ENCODE measurements at regions not wholly inside any gene's neighbourhood (a gene's known extent, or its start where the extent isn't known, plus 50 kb on each side); places are given as distances from the start of the nearest gene placed in this dataset.
"Not testable (repeated sequence)": the region's sequence is repeated elsewhere in the genome, so short reads cannot be mapped to it uniquely, and the experiment has no call there.

DNA sequence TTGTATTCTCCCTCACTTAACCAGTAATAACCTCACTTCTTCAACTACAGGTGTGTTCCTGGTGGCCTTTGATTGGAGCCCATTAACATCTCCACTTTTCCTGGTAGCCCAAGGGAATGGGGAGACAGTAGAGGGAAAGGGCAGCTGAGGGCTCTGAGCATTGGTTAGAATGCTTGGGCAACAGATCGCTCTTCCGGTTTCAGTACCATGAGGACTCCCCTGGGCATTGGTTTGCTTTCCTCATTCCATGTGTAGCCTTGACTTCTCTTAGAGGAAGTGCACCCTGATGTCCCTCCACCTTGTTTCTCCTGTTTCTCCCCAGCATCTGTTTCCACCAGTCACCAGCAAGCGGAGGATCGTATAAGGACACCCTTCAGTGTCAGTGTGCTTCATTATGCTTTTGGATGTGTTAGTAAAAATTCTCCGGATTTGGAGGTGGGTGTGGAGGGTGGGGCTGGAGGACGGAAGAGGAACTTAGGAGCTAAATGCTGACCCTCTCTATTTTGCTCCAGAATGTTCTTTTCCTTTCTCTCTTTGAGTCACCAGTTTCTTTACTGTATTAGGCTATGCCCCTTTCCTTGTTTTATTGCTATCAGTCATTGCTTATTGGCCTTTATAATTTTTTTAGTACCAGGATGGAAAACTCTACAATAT lies 50.6 kb upstream of the ZNG1B start:
- not testable (repeated sequence) for DNase-seq (ENCODE audit: low read depth)

DNA sequence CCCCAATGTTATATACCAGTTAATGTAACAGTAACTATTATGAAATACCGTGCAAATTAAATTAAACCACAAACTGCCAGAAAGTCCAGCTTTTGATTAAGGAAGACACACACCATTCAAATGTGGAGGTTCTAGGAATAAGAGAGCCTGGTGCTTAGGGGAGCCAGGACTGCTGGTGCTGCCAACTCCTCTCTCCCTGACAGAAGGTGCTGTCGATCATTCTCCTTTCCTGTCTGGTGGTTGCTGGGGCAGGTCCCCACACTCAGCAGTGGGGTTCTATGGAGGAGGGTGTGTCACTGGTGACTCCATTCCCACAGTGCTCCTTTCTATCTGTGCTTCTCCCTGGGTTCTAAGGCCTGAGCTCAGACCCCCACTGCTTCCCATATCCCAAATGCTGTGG lies 57.9 kb upstream of the ZNG1B start:
- DNase-seq (ENCODE audit: low read depth) = not testable (repeated sequence)

DNA sequence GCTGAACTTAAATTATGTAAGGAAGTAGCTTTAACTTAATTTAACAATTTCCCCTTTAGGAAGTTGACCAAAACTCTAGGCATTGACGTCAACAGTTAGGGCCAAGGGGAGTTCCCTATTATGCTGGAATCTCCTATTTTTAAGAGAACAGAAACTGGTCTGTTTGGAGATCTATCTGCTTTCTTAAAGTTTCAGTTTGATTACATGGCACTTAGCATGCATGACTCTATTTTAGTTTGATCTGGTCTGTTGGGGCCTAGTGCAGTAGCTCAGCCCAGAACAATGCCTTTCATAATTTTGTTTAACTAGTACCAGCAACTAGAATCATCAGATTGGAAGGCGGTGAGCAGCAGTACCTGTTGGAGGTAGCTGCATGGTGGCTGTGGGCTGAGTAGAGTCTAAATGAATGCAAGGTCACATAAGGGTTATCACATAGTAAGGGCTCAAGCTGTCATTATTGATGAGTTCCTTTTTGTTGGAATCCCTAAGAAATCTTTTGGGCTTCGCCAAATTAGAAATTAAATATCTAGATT lies 60.5 kb upstream of the ZNG1B start:
- no peak for DNase-seq (ENCODE audit: low read depth)

DNA sequence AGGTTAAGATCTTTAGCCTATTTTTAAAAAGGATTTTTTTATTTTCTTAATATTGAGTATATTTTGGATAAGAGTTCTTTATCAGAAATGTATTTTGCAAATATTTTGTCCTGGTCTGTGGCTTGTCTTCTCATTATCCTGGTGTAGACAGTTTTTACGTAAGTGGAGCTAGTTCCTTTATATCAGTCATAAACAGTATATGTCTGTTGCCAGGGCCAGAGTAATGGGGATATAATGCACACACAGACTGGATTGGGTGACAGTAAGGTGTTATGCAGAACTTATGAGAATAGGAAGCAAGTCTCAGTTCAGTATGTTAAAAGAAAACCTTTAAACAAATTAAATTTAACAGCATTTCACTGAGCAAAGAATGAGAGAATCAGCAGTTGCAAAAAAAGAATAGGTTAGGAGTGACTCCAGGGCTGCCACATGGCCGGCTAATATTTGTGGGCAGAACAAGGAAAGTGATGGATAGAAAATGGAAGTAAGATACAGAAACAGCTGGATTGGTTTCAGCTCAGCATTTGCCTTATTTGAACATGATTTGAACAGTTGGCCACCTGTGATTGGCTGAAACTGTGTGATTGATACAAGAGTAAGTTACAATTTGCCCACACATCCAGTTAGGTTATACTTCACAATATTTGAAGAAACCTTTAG lies 61.1 kb upstream of the ZNG1B start:
- no peak for DNase-seq (ENCODE audit: low read depth)

DNA sequence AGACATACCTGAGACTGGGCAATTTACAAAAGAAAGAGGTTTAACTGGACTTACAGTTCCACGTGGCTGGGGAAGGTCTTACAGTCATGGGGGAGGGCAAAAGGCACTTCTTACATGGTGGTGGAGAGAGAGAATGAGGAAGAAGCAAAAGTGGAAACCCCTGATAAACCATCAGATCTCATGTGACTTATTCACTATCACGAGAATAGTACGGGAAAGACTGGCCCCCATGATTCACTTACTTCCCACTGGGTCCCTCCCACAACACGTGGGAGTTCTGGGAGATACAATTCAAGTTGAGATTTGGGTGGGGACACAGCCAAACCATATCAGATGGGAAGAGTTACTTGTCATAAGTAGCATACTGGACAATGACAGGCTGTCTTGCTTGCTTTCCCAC lies 62.6 kb upstream of the ZNG1B start:
- DNase-seq (ENCODE audit: low read depth) = not testable (repeated sequence)

DNA sequence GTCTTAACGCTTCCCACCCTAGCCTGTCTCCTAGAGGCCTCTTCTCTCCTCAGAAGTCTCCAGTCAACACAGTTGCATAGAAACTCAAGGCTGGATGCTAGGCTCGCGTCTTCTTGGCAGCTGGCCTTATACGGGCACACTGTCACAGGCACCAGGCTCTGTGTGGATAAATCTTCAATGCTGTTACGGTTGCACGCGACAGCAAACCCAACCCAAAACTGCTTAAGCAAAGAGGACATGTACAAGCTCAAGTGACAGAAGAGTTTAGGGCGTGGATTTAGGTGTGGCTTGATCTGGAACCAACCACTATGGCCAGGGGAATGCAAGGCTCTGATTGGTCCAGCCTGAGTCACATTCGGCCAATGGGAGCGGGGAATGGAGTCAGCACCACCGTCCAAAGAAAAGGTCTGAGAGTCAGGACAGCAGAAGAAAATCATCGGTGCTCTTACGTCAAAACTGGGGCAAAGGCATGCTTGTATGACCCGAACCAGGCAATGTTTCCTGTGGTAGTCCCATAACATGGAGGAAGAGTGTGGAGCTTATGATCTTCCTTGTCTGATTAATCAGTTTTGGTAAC lies 65.1 kb upstream of the ZNG1B start:
- peak; percentile 9 for DNase-seq (ENCODE audit: low read depth)

DNA sequence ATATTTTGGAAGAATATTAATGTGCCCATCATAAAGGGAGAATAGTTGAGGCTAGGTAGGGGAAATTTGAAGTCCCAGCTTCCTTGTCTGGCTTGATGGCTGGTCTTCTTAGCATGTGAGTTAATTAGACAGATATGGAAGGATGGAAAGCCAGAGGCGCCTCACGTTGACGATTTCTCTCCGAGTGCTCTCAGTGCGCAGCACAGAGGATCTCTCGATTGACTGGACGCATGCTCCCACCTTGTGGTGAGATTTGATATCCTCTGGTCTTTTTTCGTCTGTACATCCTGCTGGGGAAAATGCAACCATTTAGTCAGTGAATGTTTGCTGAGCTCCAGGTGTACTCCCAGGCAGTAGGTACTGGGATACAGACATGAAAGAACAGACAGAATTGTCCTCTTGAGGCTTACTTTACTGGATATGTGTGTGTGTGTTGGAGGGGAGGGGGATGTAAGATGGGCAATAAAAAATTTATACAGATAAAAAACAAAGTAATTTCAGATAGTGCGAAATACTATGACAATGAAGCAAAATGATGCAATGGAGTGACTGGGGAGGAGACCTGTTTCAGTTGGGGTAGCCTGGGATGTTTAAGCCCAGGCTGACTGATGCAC lies 66.9 kb upstream of the ZNG1B start:
- peak; percentile 80 for DNase-seq (ENCODE audit: low read depth)

DNA sequence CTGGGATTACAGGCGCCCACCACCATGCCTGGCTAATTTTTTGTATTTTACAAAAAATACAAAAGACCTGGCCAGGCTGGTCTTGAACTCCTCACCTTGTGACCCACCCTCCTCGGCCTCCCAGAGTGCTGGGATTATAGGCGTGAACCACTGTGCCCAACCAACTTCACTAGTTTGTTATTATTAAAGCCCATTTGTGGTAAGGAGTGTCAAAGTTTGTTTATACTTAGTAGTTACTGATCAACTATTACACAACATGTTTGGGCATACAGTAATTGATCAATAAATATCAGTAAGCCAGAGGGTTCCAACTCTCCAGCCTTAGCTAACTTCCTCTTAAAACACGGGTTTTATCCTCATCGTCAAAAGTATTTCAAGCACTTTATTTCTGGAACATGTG lies 67.5 kb upstream of the ZNG1B start:
- no peak for DNase-seq (ENCODE audit: low read depth)

DNA sequence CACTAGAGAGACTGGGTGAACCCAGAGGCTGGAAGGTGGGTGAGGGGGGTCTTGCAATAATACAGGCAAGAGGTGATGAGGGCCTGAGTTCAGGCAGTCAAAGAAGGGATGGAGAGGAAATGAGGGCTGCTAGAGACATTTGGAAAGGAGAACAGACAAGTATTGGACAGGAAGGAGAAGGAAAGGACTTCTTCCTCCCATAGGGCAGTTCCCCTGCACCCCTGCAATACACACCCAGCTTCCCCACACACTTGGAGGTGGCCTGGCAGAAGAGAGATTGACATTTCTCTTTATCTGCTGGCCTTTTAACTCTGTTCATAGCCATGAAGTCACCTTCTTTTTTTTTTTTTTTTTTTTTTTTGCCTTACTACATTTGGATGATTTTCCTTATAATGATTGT lies 68.9 kb upstream of the ZNG1B start:
- DNase-seq (ENCODE audit: low read depth) = not testable (repeated sequence)

DNA sequence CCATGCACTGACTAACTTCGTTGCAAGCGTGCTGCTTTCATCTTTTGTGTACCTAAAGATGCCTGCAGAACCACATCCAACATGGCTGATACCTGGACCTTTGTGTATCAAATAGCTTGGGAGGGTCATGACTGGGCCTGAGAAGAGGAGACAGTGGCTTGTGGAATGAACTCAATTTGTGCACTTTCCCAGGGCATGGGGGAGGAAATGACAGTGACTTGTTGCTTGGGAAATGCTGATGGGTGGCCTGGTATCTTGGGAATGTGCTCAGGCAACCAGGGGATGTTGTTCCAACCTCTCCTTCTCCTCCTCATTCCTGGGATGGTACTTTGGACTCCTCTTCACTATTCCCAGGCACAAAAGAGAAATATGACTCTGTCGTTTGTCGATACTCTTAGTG lies 70.7 kb upstream of the ZNG1B start:
- not testable (repeated sequence) for DNase-seq (ENCODE audit: low read depth)

DNA sequence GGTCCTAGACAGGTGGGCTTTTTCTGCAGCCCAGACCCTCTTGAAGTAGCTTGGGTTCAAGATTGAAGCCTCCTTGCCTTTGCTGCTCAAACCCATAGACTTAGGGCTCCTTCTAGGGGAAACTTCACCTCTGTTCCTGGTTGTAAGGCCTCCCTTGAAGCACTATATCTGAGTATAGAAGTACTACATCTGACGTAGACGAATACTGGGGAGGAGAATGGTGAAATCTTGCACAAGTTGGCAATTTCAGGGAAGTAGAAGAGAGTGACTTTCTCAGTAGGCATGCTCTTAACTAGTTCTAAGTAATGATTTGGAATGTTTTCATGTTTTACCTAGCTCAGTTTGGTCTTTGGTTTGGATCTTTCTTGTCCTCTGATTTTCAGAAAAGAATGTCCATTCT lies 71.7 kb upstream of the ZNG1B start:
- not testable (repeated sequence) for DNase-seq (ENCODE audit: low read depth)

DNA sequence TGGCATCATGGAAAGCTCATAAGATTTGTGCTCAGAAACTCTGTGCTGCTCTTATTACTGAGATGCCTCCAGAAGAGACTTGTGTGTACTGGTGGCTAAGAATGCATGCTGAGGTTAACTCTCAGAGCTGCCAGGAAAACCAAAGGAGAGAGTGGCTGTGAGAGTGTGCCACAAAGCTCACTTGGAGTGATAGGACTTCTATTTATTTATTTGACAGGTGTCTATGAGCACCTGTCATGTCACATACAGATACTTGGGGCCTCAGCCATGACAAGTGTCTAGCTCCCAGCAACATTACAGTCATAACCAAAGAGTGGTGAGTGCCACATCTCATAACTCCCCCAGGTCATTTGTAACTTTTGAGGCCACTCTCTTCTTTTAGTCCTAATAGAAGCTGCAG lies 72.2 kb upstream of the ZNG1B start:
- not testable (repeated sequence) for DNase-seq (ENCODE audit: low read depth)

DNA sequence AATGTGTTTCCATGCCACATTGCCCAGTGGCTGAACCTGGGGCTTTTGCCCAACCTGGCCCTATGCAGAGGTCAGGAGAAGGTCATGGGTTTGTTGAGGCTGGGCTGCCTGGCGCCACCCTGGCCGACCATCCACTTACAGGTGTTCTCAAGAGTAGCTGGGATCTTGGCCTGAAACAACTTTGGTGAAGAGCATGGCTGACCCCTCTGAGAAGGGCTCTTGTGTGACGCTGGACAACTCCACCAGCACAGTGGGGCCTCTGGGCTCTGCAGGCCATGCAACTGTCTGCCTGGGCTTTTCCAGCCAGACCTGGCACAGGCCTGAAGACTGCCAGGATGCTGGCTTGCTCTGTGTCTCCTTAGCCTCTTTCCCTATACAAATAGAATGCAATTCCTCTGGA lies 76.4 kb upstream of the ZNG1B start:
- no peak for DNase-seq (ENCODE audit: low read depth)

DNA sequence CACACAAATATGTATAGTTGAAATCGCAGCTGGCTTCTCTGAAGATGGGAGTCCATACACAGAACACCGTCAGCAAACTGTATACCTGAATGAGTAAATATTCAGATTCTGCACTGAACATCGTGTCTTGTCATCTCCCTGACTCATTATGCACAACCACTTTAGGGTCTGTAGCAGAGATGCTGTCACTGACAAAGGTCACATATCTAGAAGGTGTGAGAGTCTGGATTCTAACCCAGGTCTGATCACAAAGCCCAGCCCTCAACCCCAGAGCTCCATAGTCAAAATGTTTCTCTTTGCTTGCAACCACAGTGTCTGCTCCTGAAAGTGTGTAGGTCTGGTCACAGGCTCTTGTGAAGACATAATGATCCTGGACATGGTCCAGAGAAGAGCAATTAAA lies 78.3 kb upstream of the PAX8 start:
- DNase-seq (ENCODE audit: low read depth) = no peak

DNA sequence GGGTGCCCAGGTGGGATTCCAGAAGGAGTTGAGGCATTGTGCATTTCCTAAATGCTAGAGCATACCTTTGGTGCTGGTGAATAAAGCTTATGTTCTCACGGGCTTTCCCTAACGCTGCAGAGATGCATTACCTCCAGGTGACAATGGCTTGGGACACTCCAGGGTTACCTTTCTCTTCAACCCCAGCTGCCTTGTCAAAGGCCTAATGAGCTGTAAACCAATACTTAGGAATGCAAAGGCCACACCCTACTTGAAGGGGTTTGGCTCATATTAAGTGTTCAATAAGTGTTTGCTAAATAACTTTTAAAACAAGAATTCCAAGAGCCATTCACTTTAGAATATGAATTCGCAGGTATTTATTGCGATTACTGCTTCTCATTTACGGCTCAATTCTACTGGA lies 77.6 kb upstream of the PAX8 start:
- DNase-seq (ENCODE audit: low read depth) = not testable (repeated sequence)

DNA sequence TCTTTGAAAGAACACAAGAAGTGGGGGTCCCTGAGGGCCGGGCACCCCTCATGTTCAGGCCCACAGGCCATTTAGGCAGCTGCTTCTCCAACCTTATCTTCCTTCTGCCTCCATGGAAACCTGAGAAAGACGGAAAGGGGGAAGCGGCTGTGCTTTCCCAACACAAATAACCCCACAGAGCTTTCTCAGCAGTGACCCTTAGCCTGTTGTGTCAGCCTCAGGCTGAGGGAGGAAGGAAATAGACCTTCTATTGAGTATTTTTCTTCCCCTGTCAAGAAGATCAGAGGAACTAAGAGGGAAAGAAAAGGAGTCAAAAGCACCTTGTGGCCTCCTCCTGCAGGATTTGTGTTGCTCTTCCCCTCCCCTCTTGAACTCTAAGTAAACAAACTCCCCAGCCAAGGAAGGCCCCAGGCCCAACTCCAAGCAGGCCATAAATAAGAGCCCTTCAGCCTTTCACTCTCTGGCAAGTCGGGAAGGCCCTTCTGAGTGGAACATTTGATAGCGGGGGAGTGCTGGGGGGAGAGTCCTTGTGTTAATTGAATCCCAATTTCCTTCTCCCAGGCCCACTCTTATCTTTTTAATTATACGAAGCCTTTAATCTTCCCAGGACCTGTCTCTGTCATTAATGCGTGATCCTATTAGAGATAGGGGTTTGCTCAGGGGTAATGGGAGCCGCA lies 76.8 kb upstream of the PAX8 start:
- not testable (repeated sequence) for DNase-seq (ENCODE audit: low read depth)

DNA sequence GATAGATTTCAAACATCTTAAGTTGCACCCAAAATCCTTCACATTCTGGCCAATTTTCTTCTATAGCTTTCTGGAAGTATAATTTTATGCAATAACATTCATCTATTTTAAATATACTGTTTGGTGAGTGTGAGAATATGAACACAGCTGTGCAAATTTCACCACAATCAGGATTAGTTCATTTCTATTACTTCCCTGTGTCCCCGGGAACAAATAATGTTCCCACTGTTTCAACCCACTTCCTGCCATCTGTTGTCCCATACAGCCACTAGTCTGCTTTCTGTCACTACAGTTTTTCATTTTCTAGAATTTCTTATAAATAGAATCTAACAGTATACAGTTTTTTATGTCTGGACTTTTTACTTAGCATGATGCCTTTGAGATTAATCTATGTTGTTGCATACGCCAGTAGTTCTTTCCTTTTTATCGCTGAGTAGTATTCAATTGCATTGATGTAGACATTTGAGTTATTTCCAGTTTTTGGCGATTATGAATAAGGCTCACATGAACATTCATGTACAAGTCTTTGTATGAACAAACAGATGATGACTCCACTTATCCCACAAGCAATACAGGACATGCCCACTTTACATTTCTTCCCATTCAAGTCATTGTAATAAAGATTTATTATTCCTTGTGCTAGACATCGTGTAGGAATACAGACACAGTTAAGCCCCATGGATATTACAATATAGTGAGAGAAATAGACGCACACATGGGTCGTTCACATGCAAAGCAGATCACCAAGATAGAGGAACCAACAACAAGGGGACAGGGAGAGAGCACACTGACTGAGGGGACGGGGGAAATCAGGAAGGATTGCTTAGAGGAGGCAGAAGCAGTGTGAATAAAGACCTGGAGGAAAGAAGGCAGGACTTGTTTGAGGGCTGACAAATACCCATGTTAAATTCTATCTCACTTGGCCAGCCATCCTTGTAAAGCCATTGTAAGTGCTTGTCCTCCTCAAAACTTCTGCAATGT lies 72.9 kb upstream of the PAX8 start:
- DNase-seq (ENCODE audit: low read depth) = no peak

DNA sequence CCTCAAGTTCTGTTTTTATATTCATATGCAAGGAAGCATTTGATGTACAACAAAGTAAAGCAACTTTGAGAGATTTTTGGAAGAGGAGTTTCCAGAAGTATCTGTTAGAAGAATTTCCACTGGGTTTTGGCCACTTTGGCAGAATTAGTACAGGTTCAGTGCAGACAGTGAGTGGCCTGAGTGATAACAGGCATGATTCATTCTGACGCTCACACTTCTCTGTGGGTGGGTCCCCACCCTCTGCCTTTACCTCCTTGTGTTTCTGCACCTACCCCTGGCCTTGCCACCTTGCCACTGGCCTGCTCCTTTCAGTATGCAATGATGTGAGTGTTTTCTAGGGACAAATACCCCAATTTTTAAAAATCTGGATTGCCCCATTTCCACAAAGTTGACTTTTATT lies 65.1 kb upstream of the PAX8 start:
- not testable (repeated sequence) for DNase-seq (ENCODE audit: low read depth)

DNA sequence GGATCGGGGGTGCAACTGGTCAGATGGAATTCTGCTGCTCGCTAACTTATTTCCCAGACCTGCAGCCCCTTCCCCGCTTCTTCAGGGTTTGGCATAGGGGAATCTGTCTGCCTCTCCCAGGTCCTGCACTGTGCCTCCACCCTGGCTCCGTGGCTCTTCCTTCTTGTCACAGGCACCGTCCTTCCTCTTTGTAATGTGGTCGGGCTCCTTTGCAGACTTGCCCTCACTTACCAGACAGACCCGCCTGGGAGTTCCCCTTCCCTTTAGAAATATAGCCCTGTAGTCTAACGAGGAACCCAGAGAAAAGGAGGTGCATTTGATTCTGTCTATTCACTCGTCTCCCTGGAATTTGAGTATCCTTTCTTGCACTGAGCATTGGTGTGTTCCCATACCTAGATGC lies 63.9 kb upstream of the PAX8 start:
- DNase-seq (ENCODE audit: low read depth) = no peak

DNA sequence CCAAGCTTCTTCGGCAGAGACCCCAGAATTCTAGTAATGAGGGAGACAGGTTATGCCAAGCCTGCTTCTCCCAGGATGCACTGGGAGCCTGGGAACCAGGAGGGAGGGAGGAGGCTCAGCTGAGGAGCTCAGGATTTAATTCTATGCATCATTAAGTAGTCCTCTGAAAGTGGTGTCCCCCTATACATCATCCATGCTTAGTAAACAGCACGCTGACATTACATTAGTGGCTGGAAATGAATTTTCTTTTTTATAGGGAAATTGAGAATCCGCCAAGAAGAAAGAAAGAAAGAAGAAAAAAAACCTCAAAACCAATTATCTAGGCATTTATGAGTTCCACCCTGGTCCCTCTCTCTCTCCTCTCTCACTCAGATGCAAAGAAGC lies 63.1 kb upstream of the PAX8 start:
- not testable (repeated sequence) for DNase-seq (ENCODE audit: low read depth)

DNA sequence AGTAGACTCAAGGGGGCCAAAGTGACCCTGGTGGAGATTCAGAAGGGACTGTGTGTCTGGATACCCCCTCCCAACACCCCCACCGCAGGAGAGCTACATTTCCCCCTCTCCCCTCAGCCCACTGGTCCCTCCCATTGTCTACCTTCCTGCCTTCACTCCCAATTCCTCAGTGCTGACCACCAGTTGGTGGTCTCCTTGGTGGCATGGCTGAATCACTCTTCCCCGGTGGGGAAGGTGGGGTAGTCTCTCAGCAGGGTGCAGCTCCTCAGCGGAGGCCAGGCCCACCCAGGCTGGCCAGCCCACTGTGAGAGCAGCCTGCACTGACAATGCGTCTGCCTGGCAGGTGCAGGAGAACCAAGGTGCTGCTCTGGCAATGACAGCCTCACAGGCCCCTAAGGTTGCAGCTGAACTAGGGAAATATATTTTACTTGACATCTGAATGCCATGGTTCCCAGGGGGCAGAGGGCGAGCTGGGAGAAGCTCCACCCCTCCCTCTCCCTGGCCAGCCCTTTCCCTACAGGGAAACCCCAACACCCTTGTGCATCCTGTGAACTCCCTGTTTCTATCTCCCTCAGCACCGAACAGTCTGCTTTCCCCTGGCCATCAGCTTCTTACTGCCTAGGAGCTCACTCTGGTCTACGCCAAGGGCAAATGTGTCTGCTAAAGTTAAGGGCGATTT lies 62.6 kb upstream of the PAX8 start:
- DNase-seq (ENCODE audit: low read depth) = no peak

Data from ELR (cell line).